H9 (cell line): ENCODE measurements at regions not wholly inside any gene's neighbourhood (a gene's known extent, or its start where the extent isn't known, plus 50 kb on each side); places are given as distances from the start of the nearest gene placed in this dataset.
"Not testable (repeated sequence)": the region's sequence is repeated elsewhere in the genome, so short reads cannot be mapped to it uniquely, and the experiment has no call there.

Experiments used
- DNase-seq: peaks from one replicate; pipeline ENCODE4 v3.0.0-alpha.2; 2017
- H2AFZ ChIP-seq: one replicate; pipeline ENCODE4 v1.6.1; 2013; ENCODE audit warnings: mild to moderate bottlenecking, low read length, control low read depth, moderate library complexity
- H2AK5ac ChIP-seq: 2 replicates; pipeline ENCODE4 v1.6.1; 2013; ENCODE audit warnings: low read length, control low read depth, mixed read lengths; ENCODE audit not compliant: insufficient read length
- H2BK120ac ChIP-seq: one replicate; pipeline ENCODE4 v1.6.1; 2013; ENCODE audit warnings: low read depth, mild to moderate bottlenecking, low read length, control low read depth, inconsistent platforms; ENCODE audit not compliant: poor library complexity, severe bottlenecking
- H2BK12ac ChIP-seq: 2 replicates; pipeline ENCODE4 v1.6.1; 2013; ENCODE audit warnings: low read length, control low read depth, mixed read lengths, low read depth; ENCODE audit not compliant: insufficient read length
- H2BK15ac ChIP-seq: 2 replicates; pipeline ENCODE4 v1.6.1; 2013; ENCODE audit warnings: low read depth, low read length, control low read depth
- H2BK20ac ChIP-seq: one replicate; pipeline ENCODE4 v1.6.1; 2013; ENCODE audit warnings: low read depth, mild to moderate bottlenecking, low read length, control low read depth, inconsistent platforms; ENCODE audit not compliant: poor library complexity, severe bottlenecking
- H2BK5ac ChIP-seq: 2 replicates; pipeline ENCODE4 v1.6.1; 2013; ENCODE audit warnings: low read length, control low read depth, mixed read lengths; ENCODE audit not compliant: insufficient read length
- H3K14ac ChIP-seq: 2 replicates; pipeline ENCODE4 v1.6.1; 2013; ENCODE audit warnings: low read length, control low read depth; ENCODE audit not compliant: insufficient read depth
- H3K18ac ChIP-seq: 2 replicates; pipeline ENCODE4 v1.6.1; 2013; ENCODE audit warnings: low read depth, mild to moderate bottlenecking, mixed read lengths, low read length, control low read depth; ENCODE audit not compliant: insufficient read length
- H3K23ac ChIP-seq: 2 replicates; pipeline ENCODE4 v1.6.1; 2013; ENCODE audit warnings: low read length, control low read depth, mixed read lengths, low read depth; ENCODE audit not compliant: insufficient read length
- H3K23me2 ChIP-seq: 2 replicates; pipeline ENCODE4 v1.6.1; 2013; ENCODE audit warnings: low read depth, mild to moderate bottlenecking, mixed read lengths, low read length, control low read depth; ENCODE audit not compliant: insufficient read length, poor library complexity, severe bottlenecking
- H3K27ac ChIP-seq: 2 replicates; pipeline ENCODE4 v1.5.1; 2013; ENCODE audit warnings: low read length, control low read depth, mixed read lengths, low read depth; ENCODE audit not compliant: insufficient read length
- H3K27me3 ChIP-seq: 2 replicates; pipeline ENCODE4 v1.6.1; 2013; ENCODE audit warnings: low read length, control low read depth, inconsistent platforms; ENCODE audit not compliant: insufficient read depth
- H3K4ac ChIP-seq: 2 replicates; pipeline ENCODE4 v1.6.1; 2013; ENCODE audit warnings: low read depth, mild to moderate bottlenecking, control low read depth, inconsistent platforms, low read length, moderate library complexity
- H3K4me1 ChIP-seq: 2 replicates; pipeline ENCODE4 v1.6.1; 2013; ENCODE audit warnings: low read length, control low read depth, inconsistent platforms; ENCODE audit not compliant: insufficient read depth
- H3K4me2 ChIP-seq: 2 replicates; pipeline ENCODE4 v1.6.1; 2013; ENCODE audit warnings: low read length, control low read depth, mixed read lengths; ENCODE audit not compliant: insufficient read length, insufficient read depth
- H3K56ac ChIP-seq: 2 replicates; pipeline ENCODE4 v1.6.1; 2013; ENCODE audit warnings: low read depth, mild to moderate bottlenecking, mixed read lengths, low read length, control low read depth; ENCODE audit not compliant: insufficient read length
- H3K79me1 ChIP-seq: 2 replicates; pipeline ENCODE4 v1.6.1; 2013; ENCODE audit warnings: low read depth, mild to moderate bottlenecking, moderate library complexity, low read length, control low read depth, inconsistent platforms; ENCODE audit not compliant: insufficient read depth, poor library complexity, severe bottlenecking
- H3K79me2 ChIP-seq: 2 replicates; pipeline ENCODE4 v1.6.1; 2013; ENCODE audit warnings: low read length, control low read depth, inconsistent platforms; ENCODE audit not compliant: insufficient read depth
- H3K9ac ChIP-seq: 2 replicates; pipeline ENCODE4 v1.6.1; 2013; ENCODE audit warnings: low read length, control low read depth, mixed read lengths; ENCODE audit not compliant: insufficient read length; ENCODE audit errors: extremely low read depth
- H3K9me3 ChIP-seq: one replicate; pipeline ENCODE4 v1.6.1; 2013; ENCODE audit warnings: low read depth, low read length, inconsistent platforms; ENCODE audit not compliant: control insufficient read depth
- H3T11ph ChIP-seq: one replicate; pipeline ENCODE4 v1.6.1; 2013; ENCODE audit warnings: mild to moderate bottlenecking, low read length, control low read depth, inconsistent platforms
- H4K20me1 ChIP-seq: one replicate; pipeline ENCODE4 v1.6.1; 2013; ENCODE audit not compliant: control insufficient read depth, insufficient read length, insufficient read depth
- H4K5ac ChIP-seq: 2 replicates; pipeline ENCODE4 v1.6.1; 2013; ENCODE audit warnings: low read depth, mild to moderate bottlenecking, mixed read lengths, low read length, control low read depth; ENCODE audit not compliant: insufficient read length
- H4K8ac ChIP-seq: replicated peaks from 2 replicates; pipeline ENCODE4 v1.6.1; 2013; ENCODE audit warnings: low read length, control low read depth, mixed read lengths, low read depth; ENCODE audit not compliant: insufficient read length
- H4K91ac ChIP-seq: 2 replicates; pipeline ENCODE4 v1.6.1; 2013; ENCODE audit warnings: low read depth, mild to moderate bottlenecking, moderate library complexity, mixed read lengths, low read length, control low read depth; ENCODE audit not compliant: insufficient read length
- H3K27ac Mint-ChIP-seq, 3 experiments: 2 replicates in 2 of 3; 3 replicates in 1 of 3; pipeline ENCODE4 v1.8.0; 2020 to 2021; ENCODE audit warnings: mixed read lengths in 3 of 3, mild to moderate bottlenecking in 1 of 3, moderate library complexity in 1 of 3
- H3K27me3 Mint-ChIP-seq: 2 replicates; pipeline ENCODE4 v1.8.0; 2021; ENCODE audit warnings: low read depth, mild to moderate bottlenecking, moderate library complexity, mixed read lengths
- H3K36me3 Mint-ChIP-seq, 3 experiments: 2 replicates in 2 of 3; 3 replicates in 1 of 3; pipeline ENCODE4 v1.8.0; 2020 to 2021; ENCODE audit warnings: low read depth in 3 of 3, mixed read lengths in 3 of 3; ENCODE audit not compliant: insufficient read depth in 1 of 3
- H3K4me1 Mint-ChIP-seq, 2 experiments: 2 replicates each; pipeline ENCODE4 v1.8.0; 2020; ENCODE audit warnings: mixed read lengths in 2 of 2
- H3K4me3 Mint-ChIP-seq, 2 experiments: 2 replicates in 1 of 2; 3 replicates in 1 of 2; pipeline ENCODE4 v1.8.0; 2020 to 2021; ENCODE audit warnings: mild to moderate bottlenecking in 2 of 2, mixed read lengths in 2 of 2, moderate library complexity in 1 of 2
- H3K9me3 Mint-ChIP-seq, 2 experiments: 2 replicates in 1 of 2; 3 replicates in 1 of 2; pipeline ENCODE4 v1.8.0; 2020; ENCODE audit warnings: mild to moderate bottlenecking in 2 of 2, mixed read lengths in 2 of 2, moderate library complexity in 1 of 2
- WGBS: extraction: QIAGEN DNeasy Blood & Tissue Kit; methylation state at CpG from one replicate; pipeline ENCODE4 v1.1.7; 2013; ENCODE audit warnings: missing lambda C conversion rate, low lambda C conversion rate, mixed read lengths; ENCODE audit not compliant: insufficient read length; ENCODE audit errors: extremely low coverage; 5-methylcytosine and 5-hydroxymethylcytosine counted together
- TF ChIP-seq, protein P1 (sequence below): fragments of 200-600 bp; sonication (generic); conservative IDR thresholded peaks from 3 replicates; pipeline ENCODE4 v1.8.0; 2021; ENCODE audit warnings: antibody characterized with exemption, mild to moderate bottlenecking

DNA sequence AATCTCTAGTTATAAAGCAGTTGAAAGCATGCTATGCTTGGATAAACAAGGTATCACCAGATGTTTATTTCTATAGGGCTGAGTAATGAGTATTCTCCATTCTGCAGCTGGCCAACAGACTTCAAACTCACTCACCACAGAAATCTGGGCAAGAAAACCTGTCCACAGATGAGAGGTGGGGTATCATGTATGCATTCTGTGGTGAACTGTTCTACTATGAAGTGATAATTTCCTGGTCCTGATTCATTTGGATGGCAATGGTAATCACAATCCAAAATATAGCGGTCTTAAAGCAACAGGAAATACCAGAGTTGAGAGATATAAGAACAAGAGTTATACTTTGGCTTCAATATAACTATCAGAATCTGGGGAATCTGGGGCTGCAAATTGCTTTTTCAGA is 65.9 kb upstream of the EFNA5 start:
- H3K4me1 Mint-ChIP-seq, result peaks cover 0 to 4% of the 10 kb centered on the region in 2 experiments; a peak in 1 of 4 replicates
- no peak overlapping the region for H3K27ac ChIP-seq
- no peak overlapping the region for H2BK20ac ChIP-seq
- H2AFZ ChIP-seq, result no peak overlapping the region
- no peak overlapping the region for H3T11ph ChIP-seq
- no peak overlapping the region for H3K4ac ChIP-seq
- peaks cover 8% of the 10 kb centered on the region in 2 experiments; a peak in 4 of 5 replicates for H3K9me3 Mint-ChIP-seq
- no peaks in the 10 kb centered on the region for H4K20me1 ChIP-seq
- no peak overlapping the region for H4K91ac ChIP-seq
- no peaks in the 10 kb centered on the region for H3K27me3 ChIP-seq
- no peaks in the 10 kb centered on the region for H3K79me1 ChIP-seq
- no peak overlapping the region for H3K9ac ChIP-seq
- H4K5ac ChIP-seq, result no peak overlapping the region
- H2BK15ac ChIP-seq, result no peak overlapping the region
- H2AK5ac ChIP-seq, result no peak overlapping the region
- no peaks in the 10 kb centered on the region for H3K79me2 ChIP-seq
- WGBS, result no CpG with 5 or more reads among the region's 1 CpG
- DNase-seq, result no peak
- no peak overlapping the region for H3K14ac ChIP-seq
- H3K56ac ChIP-seq, result no peak overlapping the region
- no peaks in the 10 kb centered on the region for H3K9me3 ChIP-seq
- no peak overlapping the region for H2BK12ac ChIP-seq
- H3K27ac Mint-ChIP-seq, result no peak overlapping the region
- H4K8ac ChIP-seq, result no peak overlapping the region
- TF ChIP-seq, protein P1, sequence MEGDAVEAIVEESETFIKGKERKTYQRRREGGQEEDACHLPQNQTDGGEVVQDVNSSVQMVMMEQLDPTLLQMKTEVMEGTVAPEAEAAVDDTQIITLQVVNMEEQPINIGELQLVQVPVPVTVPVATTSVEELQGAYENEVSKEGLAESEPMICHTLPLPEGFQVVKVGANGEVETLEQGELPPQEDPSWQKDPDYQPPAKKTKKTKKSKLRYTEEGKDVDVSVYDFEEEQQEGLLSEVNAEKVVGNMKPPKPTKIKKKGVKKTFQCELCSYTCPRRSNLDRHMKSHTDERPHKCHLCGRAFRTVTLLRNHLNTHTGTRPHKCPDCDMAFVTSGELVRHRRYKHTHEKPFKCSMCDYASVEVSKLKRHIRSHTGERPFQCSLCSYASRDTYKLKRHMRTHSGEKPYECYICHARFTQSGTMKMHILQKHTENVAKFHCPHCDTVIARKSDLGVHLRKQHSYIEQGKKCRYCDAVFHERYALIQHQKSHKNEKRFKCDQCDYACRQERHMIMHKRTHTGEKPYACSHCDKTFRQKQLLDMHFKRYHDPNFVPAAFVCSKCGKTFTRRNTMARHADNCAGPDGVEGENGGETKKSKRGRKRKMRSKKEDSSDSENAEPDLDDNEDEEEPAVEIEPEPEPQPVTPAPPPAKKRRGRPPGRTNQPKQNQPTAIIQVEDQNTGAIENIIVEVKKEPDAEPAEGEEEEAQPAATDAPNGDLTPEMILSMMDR, result no peak
- no peak overlapping the region for H2BK120ac ChIP-seq
- H3K4me1 ChIP-seq, result no peaks in the 10 kb centered on the region
- no peak overlapping the region for H3K18ac ChIP-seq
- no peak overlapping the region for H2BK5ac ChIP-seq
- H3K36me3 Mint-ChIP-seq, result peaks cover 0 to 12% (median 0%) of the 10 kb centered on the region in 3 experiments; a peak in 2 of 7 replicates
- no peak overlapping the region for H3K23ac ChIP-seq
- H3K4me3 Mint-ChIP-seq, result no peak overlapping the region
- H3K27me3 Mint-ChIP-seq, result no peaks in the 10 kb centered on the region
- H3K4me2 ChIP-seq, result no peak overlapping the region
- no peaks in the 10 kb centered on the region for H3K23me2 ChIP-seq

DNA sequence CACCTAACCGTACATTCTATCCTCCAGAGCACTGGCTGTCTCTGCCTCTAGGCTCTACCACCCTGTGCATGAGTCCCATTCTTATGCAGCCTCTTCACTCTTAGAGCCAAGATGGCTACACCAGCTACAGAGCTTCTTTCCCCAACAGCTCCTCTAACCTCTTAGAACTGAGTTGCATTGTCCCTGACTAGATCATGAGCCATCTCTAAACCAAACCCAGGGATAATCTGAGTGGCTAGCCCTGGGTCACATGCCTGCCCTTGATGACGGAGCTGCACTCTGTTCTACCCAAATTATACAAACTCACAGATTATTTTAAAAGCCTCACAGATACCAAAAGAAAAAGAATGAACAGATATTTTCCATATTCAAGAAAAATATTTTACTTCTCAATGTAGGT is 65.4 kb upstream of the EFNA5 start:
- not testable (repeated sequence) for H2BK20ac ChIP-seq, H3K36me3 Mint-ChIP-seq, H3K27me3 ChIP-seq, H3K4me3 Mint-ChIP-seq, H3K9me3 ChIP-seq, H4K5ac ChIP-seq, H3K18ac ChIP-seq, H3K4me1 ChIP-seq, H3K23ac ChIP-seq, H3K27me3 Mint-ChIP-seq, H3K27ac ChIP-seq, H2BK5ac ChIP-seq, H2BK120ac ChIP-seq, H2BK12ac ChIP-seq, H3K79me2 ChIP-seq, H2AK5ac ChIP-seq, H2AFZ ChIP-seq, H3K4me1 Mint-ChIP-seq, H3K27ac Mint-ChIP-seq, H4K20me1 ChIP-seq, H3K9me3 Mint-ChIP-seq, H3K4ac ChIP-seq, H3K23me2 ChIP-seq, H2BK15ac ChIP-seq, H3T11ph ChIP-seq, H3K56ac ChIP-seq, H3K9ac ChIP-seq, H3K14ac ChIP-seq, H3K4me2 ChIP-seq, DNase-seq, H4K91ac ChIP-seq, H4K8ac ChIP-seq, H3K79me1 ChIP-seq
- WGBS, result no CpG with 5 or more reads among the region's 2 CpGs
